K562 (cell line): ENCODE measurements at regions not wholly inside any gene's neighbourhood (a gene's known extent, or its start where the extent isn't known, plus 50 kb on each side); places are given as distances from the start of the nearest gene placed in this dataset.

Source experiments
- ATAC-seq: fragments of 200-7000 bp; cut with Tn5 transposase; 3 replicates; pipeline ENCODE4 v1.9.1; 2020; ENCODE audit warnings: moderate library complexity
- BruUV-seq: library from RNA; stranded (reverse); fragments of 400-500 nt; replicated peaks from 2 replicates; lab custom pipeline; 2021; lab: Mats Ljungman, UMichigan
- CTCF ChIA-PET: fragments of 300-600 bp; formaldehyde crosslinking; extraction: SDS; loops from one replicate; lab custom pipeline; 2021; ENCODE audit warnings: low intra/inter-chr PET ratio; lab: Yijun Ruan, JAX
- POLR2A ChIA-PET: fragments of 300-600, 350-650 bp; sonication (Branson Sonifier 250); formaldehyde crosslinking; extraction: SDS; loops from one replicate; lab custom pipeline; 2021; ENCODE audit warnings: antibody characterized with exemption, inconsistent platforms; lab: Yijun Ruan, JAX
- DNase-seq, 4 experiments: peaks; one replicate each; pipeline versions ENCODE4 v3.0.0 to v3.0.0-alpha.2; 2011 to 2018; ENCODE audit warnings: low spot score in 3 of 4, mixed read lengths in 3 of 4; ENCODE audit errors: extremely low read depth in 1 of 4
- FAIRE-seq: peaks from 2 replicates; lab custom pipeline; 2011; peaks lifted over from hg19 to GRCh38; lab: Jason Lieb, UNC
- H2AFZ ChIP-seq: 2 replicates; pipeline ENCODE4 v1.6.0; 2011; ENCODE audit warnings: low read depth, low read length, control low read depth, inconsistent platforms
- H3K27ac ChIP-seq: fragments of 200-600 bp; 3 replicates; pipeline ENCODE4 v1.8.0; 2011; ENCODE audit warnings: low read depth, mild to moderate bottlenecking, control low read depth, inconsistent platforms, low read length, moderate library complexity, mixed read lengths; ENCODE audit errors: extremely low read depth
- H3K27me3 ChIP-seq, 2 experiments: fragments of 300-600 bp in 1 of 2; 2 replicates in 1 of 2; 3 replicates in 1 of 2; pipeline versions ENCODE4 v1.6.0 to v1.8.0; 2011; ENCODE audit warnings: inconsistent platforms in 2 of 2, low read length in 2 of 2, mild to moderate bottlenecking in 1 of 2, mixed read lengths in 1 of 2, moderate library complexity in 1 of 2; ENCODE audit not compliant: control insufficient read depth in 2 of 2, insufficient read depth in 2 of 2
- H3K36me3 ChIP-seq: fragments of 300-600 bp; 3 replicates; pipeline ENCODE4 v1.8.0; 2011; ENCODE audit warnings: mild to moderate bottlenecking, low read length, inconsistent platforms; ENCODE audit not compliant: control insufficient read depth, insufficient read depth
- H3K4me1 ChIP-seq, 2 experiments: fragments of 200-600 bp in 1 of 2; replicated peaks in 1 of 2; 2 replicates in 1 of 2; 3 replicates in 1 of 2; pipeline versions ENCODE4 v1.5.1 to v1.8.0; 2011; ENCODE audit warnings: inconsistent platforms in 2 of 2, low read length in 2 of 2, mild to moderate bottlenecking in 1 of 2, mixed read lengths in 1 of 2, moderate library complexity in 1 of 2; ENCODE audit not compliant: control insufficient read depth in 2 of 2, insufficient read depth in 2 of 2
- H3K4me2 ChIP-seq: 2 replicates; pipeline ENCODE4 v1.6.1; 2011; ENCODE audit warnings: low read length, control low read depth, inconsistent platforms, mixed read lengths; ENCODE audit not compliant: insufficient read depth
- H3K4me3 ChIP-seq: fragments of 200-600 bp; sonication (generic), shearing (Covaris generic); 2 replicates; pipeline ENCODE4 v1.5.1; 2016; ENCODE audit warnings: control low read depth, inconsistent platforms
- H3K79me2 ChIP-seq: fragments of 200-600 bp; 3 replicates; pipeline ENCODE4 v1.8.0; 2011; ENCODE audit warnings: low read length, inconsistent platforms; ENCODE audit not compliant: control insufficient read depth, insufficient read depth
- H3K9ac ChIP-seq, 2 experiments: 2 replicates each; pipeline versions ENCODE4 v1.6.0 to v1.6.1; 2011; ENCODE audit warnings: low read depth in 2 of 2, low read length in 2 of 2, control low read depth in 1 of 2, inconsistent platforms in 1 of 2, mild to moderate bottlenecking in 1 of 2, mixed read lengths in 1 of 2; ENCODE audit not compliant: insufficient read depth in 1 of 2
- H3K9me1 ChIP-seq: one replicate; pipeline ENCODE4 v1.6.0; 2011; ENCODE audit warnings: inconsistent platforms, mild to moderate bottlenecking, low read length, moderate library complexity; ENCODE audit not compliant: control insufficient read depth, insufficient read depth
- H3K9me3 ChIP-seq: replicated peaks from 2 replicates; pipeline ENCODE4 v1.5.1; 2011; ENCODE audit warnings: low read depth, low read length, inconsistent platforms; ENCODE audit not compliant: control insufficient read depth, insufficient read depth
- H4K20me1 ChIP-seq: replicated peaks from 2 replicates; pipeline ENCODE4 v1.6.1; 2011; ENCODE audit warnings: low read length, inconsistent platforms, mixed read lengths; ENCODE audit not compliant: control insufficient read depth, insufficient read depth
- BRD4 ChIP-seq: fragments of 200-600 bp; sonication (generic); IDR thresholded peaks from 2 replicates; pipeline ENCODE4 v1.6.1; 2017; ENCODE audit warnings: inconsistent platforms
- ELF2 ChIP-seq: fragments of 250-450 bp; sonication (Bioruptor Pico); IDR thresholded peaks from 2 replicates; pipeline ENCODE4 v1.5.0; 2021; ENCODE audit warnings: mild to moderate bottlenecking
- HOXB6 ChIP-seq: fragments of 250-450 bp; sonication (Bioruptor Pico); IDR thresholded peaks from 2 replicates; pipeline ENCODE4 v1.5.1; 2022; ENCODE audit warnings: mild to moderate bottlenecking, borderline replicate concordance
- RBM15 ChIP-seq: fragments of 200-400 bp; formaldehyde crosslinking; IDR thresholded peaks from 2 replicates; pipeline ENCODE4 v1.6.1; 2018; ENCODE audit warnings: mild to moderate bottlenecking, low read length, moderate library complexity; ENCODE audit not compliant: insufficient read depth
- SRSF7 ChIP-seq: fragments of 200-400 bp; formaldehyde crosslinking; optimal IDR thresholded peaks from 2 replicates; pipeline ENCODE3; 2017; ENCODE audit warnings: mild to moderate bottlenecking, low read depth, low read length
- TARDBP ChIP-seq: fragments of 450-650 bp; IDR thresholded peaks from 2 replicates; pipeline ENCODE4 v1.6.1; 2016
- XRCC3 ChIP-seq: fragments of 450-650 bp; IDR thresholded peaks from 2 replicates; pipeline ENCODE4 v1.6.1; 2017; ENCODE audit warnings: mild to moderate bottlenecking, moderate library complexity
- ZNF586 ChIP-seq: fragments of 450-650 bp; formaldehyde crosslinking; conservative IDR thresholded peaks from 2 replicates; pipeline ENCODE4 v1.4.0; 2020; ENCODE audit warnings: mild to moderate bottlenecking, moderate library complexity
- WGBS: fragments of 100-300 bp; shearing (Covaris generic); methylation state at CpG from one replicate; pipeline ENCODE4 v1.1.6; 2016; ENCODE audit warnings: low coverage, mixed read lengths; ENCODE audit not compliant: insufficient coverage; ENCODE audit errors: missing lambda C conversion rate; 5-methylcytosine and 5-hydroxymethylcytosine counted together
- in situ Hi-C: fragments of 300-500 bp; cut with MboI; formaldehyde crosslinking; loops from 4 replicates; pipeline ENCODE4 v1.15.0; 2018; ENCODE audit warnings: inconsistent platforms, mixed read lengths
- intact Hi-C: fragments of 100-400 bp; cut with micrococcal nuclease; formaldehyde crosslinking; loops from 2 replicates; pipeline ENCODE4 v1.14.2; 2022
- TF ChIP-seq, protein P1 (sequence below): fragments of 250-450 bp; sonication (Bioruptor Pico); IDR thresholded peaks from 2 replicates; pipeline ENCODE4 v1.8.0; 2022; ENCODE audit warnings: moderate library complexity, mild to moderate bottlenecking, inconsistent platforms
- TF ChIP-seq, protein P2 (sequence below): fragments of 200-800 bp; sonication (Bioruptor generic); IDR thresholded peaks from 2 replicates; pipeline ENCODE4 v1.6.1; 2016; ENCODE audit warnings: missing genetic modification characterization, missing compliant biosample characterization
- TF ChIP-seq, protein P3 (sequence below): sonication (generic); formaldehyde crosslinking; IDR thresholded peaks from 2 replicates; pipeline ENCODE4 v1.8.1; 2023; ENCODE audit warnings: missing genetic modification reagents, mild to moderate bottlenecking, borderline replicate concordance
- TF ChIP-seq, protein P4 (sequence below): sonication (generic); formaldehyde crosslinking; IDR thresholded peaks from 2 replicates; pipeline ENCODE4 v1.8.1; 2023; ENCODE audit warnings: mild to moderate bottlenecking, missing genetic modification reagents

DNA sequence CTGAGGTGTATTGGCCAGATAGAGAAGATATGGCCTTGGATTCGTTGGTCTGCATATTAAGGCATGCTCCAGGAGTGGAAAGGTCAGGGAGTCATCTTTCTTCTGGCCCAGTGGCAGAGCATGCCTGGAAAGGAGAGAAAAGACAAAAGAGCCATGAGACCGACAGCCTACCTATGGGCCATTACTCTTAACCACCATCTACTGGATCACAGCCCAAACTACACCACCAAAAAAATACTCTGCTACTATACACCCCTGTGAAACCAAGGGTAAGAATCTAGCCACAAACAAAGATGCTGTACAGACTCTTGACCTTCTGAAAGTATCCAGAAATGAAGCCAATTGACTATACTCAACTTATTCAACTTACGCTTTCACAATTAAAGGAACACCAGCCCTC is 96.1 kb upstream of the PLSCR5 start:
- H3K27me3 ChIP-seq = no peaks in the 10 kb centered on the region
- no peak overlapping the region for H2AFZ ChIP-seq
- TF ChIP-seq, protein P1, sequence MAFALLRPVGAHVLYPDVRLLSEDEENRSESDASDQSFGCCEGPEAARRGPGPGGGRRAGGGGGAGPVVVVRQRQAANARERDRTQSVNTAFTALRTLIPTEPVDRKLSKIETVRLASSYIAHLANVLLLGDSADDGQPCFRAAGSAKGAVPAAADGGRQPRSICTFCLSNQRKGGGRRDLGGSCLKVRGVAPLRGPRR (CRISPR knock-in tag) = no peak
- TF ChIP-seq, protein P2, sequence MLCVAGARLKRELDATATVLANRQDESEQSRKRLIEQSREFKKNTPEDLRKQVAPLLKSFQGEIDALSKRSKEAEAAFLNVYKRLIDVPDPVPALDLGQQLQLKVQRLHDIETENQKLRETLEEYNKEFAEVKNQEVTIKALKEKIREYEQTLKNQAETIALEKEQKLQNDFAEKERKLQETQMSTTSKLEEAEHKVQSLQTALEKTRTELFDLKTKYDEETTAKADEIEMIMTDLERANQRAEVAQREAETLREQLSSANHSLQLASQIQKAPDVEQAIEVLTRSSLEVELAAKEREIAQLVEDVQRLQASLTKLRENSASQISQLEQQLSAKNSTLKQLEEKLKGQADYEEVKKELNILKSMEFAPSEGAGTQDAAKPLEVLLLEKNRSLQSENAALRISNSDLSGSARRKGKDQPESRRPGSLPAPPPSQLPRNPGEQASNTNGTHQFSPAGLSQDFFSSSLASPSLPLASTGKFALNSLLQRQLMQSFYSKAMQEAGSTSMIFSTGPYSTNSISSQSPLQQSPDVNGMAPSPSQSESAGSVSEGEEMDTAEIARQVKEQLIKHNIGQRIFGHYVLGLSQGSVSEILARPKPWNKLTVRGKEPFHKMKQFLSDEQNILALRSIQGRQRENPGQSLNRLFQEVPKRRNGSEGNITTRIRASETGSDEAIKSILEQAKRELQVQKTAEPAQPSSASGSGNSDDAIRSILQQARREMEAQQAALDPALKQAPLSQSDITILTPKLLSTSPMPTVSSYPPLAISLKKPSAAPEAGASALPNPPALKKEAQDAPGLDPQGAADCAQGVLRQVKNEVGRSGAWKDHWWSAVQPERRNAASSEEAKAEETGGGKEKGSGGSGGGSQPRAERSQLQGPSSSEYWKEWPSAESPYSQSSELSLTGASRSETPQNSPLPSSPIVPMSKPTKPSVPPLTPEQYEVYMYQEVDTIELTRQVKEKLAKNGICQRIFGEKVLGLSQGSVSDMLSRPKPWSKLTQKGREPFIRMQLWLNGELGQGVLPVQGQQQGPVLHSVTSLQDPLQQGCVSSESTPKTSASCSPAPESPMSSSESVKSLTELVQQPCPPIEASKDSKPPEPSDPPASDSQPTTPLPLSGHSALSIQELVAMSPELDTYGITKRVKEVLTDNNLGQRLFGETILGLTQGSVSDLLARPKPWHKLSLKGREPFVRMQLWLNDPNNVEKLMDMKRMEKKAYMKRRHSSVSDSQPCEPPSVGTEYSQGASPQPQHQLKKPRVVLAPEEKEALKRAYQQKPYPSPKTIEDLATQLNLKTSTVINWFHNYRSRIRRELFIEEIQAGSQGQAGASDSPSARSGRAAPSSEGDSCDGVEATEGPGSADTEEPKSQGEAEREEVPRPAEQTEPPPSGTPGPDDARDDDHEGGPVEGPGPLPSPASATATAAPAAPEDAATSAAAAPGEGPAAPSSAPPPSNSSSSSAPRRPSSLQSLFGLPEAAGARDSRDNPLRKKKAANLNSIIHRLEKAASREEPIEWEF (CRISPR knock-in tag) = no peak
- TF ChIP-seq TARDBP = no peak
- no peak for TF ChIP-seq XRCC3
- no peak for TF ChIP-seq RBM15
- TF ChIP-seq SRSF7 = no peak
- TF ChIP-seq BRD4 = no peak
- TF ChIP-seq, protein P3, sequence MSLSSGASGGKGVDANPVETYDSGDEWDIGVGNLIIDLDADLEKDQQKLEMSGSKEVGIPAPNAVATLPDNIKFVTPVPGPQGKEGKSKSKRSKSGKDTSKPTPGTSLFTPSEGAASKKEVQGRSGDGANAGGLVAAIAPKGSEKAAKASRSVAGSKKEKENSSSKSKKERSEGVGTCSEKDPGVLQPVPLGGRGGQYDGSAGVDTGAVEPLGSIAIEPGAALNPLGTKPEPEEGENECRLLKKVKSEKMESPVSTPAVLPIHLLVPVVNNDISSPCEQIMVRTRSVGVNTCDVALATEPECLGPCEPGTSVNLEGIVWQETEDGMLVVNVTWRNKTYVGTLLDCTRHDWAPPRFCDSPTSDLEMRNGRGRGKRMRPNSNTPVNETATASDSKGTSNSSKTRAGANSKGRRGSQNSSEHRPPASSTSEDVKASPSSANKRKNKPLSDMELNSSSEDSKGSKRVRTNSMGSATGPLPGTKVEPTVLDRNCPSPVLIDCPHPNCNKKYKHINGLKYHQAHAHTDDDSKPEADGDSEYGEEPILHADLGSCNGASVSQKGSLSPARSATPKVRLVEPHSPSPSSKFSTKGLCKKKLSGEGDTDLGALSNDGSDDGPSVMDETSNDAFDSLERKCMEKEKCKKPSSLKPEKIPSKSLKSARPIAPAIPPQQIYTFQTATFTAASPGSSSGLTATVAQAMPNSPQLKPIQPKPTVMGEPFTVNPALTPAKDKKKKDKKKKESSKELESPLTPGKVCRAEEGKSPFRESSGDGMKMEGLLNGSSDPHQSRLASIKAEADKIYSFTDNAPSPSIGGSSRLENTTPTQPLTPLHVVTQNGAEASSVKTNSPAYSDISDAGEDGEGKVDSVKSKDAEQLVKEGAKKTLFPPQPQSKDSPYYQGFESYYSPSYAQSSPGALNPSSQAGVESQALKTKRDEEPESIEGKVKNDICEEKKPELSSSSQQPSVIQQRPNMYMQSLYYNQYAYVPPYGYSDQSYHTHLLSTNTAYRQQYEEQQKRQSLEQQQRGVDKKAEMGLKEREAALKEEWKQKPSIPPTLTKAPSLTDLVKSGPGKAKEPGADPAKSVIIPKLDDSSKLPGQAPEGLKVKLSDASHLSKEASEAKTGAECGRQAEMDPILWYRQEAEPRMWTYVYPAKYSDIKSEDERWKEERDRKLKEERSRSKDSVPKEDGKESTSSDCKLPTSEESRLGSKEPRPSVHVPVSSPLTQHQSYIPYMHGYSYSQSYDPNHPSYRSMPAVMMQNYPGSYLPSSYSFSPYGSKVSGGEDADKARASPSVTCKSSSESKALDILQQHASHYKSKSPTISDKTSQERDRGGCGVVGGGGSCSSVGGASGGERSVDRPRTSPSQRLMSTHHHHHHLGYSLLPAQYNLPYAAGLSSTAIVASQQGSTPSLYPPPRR = no peak
- TF ChIP-seq, protein P4, sequence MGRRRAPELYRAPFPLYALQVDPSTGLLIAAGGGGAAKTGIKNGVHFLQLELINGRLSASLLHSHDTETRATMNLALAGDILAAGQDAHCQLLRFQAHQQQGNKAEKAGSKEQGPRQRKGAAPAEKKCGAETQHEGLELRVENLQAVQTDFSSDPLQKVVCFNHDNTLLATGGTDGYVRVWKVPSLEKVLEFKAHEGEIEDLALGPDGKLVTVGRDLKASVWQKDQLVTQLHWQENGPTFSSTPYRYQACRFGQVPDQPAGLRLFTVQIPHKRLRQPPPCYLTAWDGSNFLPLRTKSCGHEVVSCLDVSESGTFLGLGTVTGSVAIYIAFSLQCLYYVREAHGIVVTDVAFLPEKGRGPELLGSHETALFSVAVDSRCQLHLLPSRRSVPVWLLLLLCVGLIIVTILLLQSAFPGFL = no peak
- no peak for TF ChIP-seq HOXB6 (CRISPR knock-in tag)
- TF ChIP-seq ELF2 (CRISPR knock-in tag) = no peak
- TF ChIP-seq ZNF586 (CRISPR knock-in tag) = no peak
- TF ChIP-seq, all 486 proteins: peak for 0
- ATAC-seq = no peak
- FAIRE-seq = no peak
- ChIA-PET CTCF (no interaction called here), POLR2A (no interaction called here)
- 7% methylated on average over 3 of the region's 3 CpGs for WGBS
- Histone ChIP-seq H3K9me1 (no peaks in the 10 kb centered on the region), H3K4me2 (no peak overlapping the region), H3K9ac (no peak overlapping the region), H3K27ac (no peak overlapping the region), H3K79me2 (no peaks in the 10 kb centered on the region), H4K20me1 (no peaks in the 10 kb centered on the region), H3K4me3 (no peak overlapping the region), H3K9me3 (no peaks in the 10 kb centered on the region), H3K36me3 (no peaks in the 10 kb centered on the region), H3K4me1 (no peaks in the 10 kb centered on the region)
- in situ Hi-C loops (no loop called here), intact Hi-C loops (no loop called here)
- no peak for DNase-seq
- BruUV-seq = no TSS peak
